ENCODE measurements at regions not wholly inside any gene's neighbourhood (a gene's known extent, or its start where the extent isn't known, plus 50 kb on each side); places are given as distances from the start of the nearest gene placed in this dataset.

DNA sequence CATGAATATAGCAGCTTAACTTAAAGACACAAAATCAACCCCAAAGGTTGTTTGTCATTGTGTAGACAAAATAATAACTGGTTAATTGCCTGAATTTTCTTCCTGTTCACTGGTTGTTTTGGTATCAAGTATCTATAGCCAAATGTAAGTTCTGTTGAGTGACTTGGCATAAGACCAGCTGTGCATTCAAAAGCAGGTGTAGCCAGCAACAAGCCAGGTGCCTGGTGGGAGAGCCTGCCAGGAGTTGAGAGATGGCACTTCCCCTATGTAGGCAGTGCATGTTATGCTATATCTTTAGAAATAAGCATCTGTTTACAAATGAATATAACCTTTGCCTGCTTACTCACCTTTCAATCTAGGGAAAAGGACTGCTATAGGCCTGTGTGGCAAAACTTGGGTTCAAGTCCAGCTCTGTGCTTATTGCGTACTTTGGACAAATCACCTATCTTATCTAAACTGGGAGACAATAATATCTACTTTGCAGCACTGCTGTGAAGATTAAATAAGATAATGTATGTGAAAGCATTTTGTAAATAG lies 84.9 kb upstream of the TBL1XR1 start:
- no peaks in the 10 kb centered on the region for H3K9me3 ChIP-seq (ENCODE audit: control insufficient read depth in 1 of 2, low read length in 2 of 2)
- H3K27me3 ChIP-seq (ENCODE audit: low read depth, low read length) = no peaks in the 10 kb centered on the region
- H3K36me3 ChIP-seq (ENCODE audit: control insufficient read depth in 1 of 2, insufficient read depth in 2 of 2, low read length in 2 of 2) = no peaks in the 10 kb centered on the region
- no peak overlapping the region for H3K27ac ChIP-seq (ENCODE audit: low read length)
- no peak overlapping the region for H3K4me3 ChIP-seq (ENCODE audit: low read depth in 1 of 2, low read length in 2 of 2)
- peaks cover 4 to 6% of the 10 kb centered on the region in 2 donors for H3K4me1 ChIP-seq (ENCODE audit: control insufficient read depth in 1 of 2, insufficient read depth in 2 of 2, low read length in 2 of 2)

DNA sequence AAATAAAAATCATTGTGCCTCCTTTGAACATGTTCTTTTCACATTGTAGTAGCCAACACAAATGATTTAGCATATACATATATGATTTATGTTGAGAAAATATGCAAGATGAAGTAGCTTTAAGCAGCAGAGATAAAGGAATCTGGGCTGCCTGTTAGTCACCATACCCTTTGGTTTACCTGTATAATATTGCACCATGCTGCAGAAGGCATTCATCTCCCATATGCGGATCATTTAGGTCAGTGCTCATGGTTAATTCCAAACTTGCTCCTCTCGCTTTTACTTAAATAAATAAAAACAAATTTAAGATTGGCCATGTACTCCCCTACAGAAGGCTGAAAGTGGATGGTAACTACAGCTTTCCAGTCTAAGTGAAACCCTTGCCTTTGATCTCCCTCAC lies 86.7 kb upstream of the TBL1XR1 start:
- Histone ChIP-seq H3K27me3 (ENCODE audit: low read depth, low read length) (no peaks in the 10 kb centered on the region), H3K4me1 (ENCODE audit: control insufficient read depth in 1 of 2, insufficient read depth in 2 of 2, low read length in 2 of 2) (peaks cover 4 to 6% of the 10 kb centered on the region in 2 donors), H3K9me3 (ENCODE audit: control insufficient read depth in 1 of 2, low read length in 2 of 2) (no peaks in the 10 kb centered on the region), H3K27ac (ENCODE audit: low read length) (no peak overlapping the region), H3K4me3 (ENCODE audit: low read depth in 1 of 2, low read length in 2 of 2) (no peak overlapping the region), H3K36me3 (ENCODE audit: control insufficient read depth in 1 of 2, insufficient read depth in 2 of 2, low read length in 2 of 2) (no peaks in the 10 kb centered on the region)

- Histone ChIP-seq H3K9me3 (ENCODE audit: control insufficient read depth in 1 of 2, low read length in 2 of 2) (no peaks in the 10 kb centered on the region), H3K27me3 (ENCODE audit: low read depth, low read length) (no peaks in the 10 kb centered on the region), H3K27ac (ENCODE audit: low read length) (no peak overlapping the region), H3K4me3 (ENCODE audit: low read depth in 1 of 2, low read length in 2 of 2) (no peak overlapping the region), H3K4me1 (ENCODE audit: control insufficient read depth in 1 of 2, insufficient read depth in 2 of 2, low read length in 2 of 2) (peaks cover 4 to 6% of the 10 kb centered on the region in 2 donors), H3K36me3 (ENCODE audit: control insufficient read depth in 1 of 2, insufficient read depth in 2 of 2, low read length in 2 of 2) (no peaks in the 10 kb centered on the region)
Observed at GRCh38 chr3:177284383-177284881, 87.2 kb upstream of the TBL1XR1 start.

DNA sequence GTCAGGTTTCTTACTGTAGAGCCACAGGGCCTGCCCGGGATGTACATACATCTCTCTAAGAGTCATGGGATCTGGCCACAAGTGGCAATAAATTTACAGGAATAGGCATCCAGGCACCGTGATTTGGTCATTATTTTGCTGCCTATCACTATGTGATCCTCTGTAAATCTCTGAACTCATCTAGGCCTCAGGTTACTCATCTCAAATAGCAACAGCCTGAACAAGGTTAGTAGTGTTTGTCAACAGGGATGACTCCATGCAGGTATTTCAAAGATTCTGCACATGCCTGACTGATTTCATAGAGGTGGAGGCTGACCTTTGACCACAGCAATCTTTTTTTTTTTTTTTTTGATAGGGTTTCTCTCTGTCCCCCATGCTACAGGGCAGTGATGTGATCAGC lies 88.8 kb upstream of the TBL1XR1 start:
- H3K4me3 ChIP-seq (ENCODE audit: low read depth in 1 of 2, low read length in 2 of 2) = no peak overlapping the region
- no peaks in the 10 kb centered on the region for H3K9me3 ChIP-seq (ENCODE audit: control insufficient read depth in 1 of 2, low read length in 2 of 2)
- H3K4me1 ChIP-seq (ENCODE audit: control insufficient read depth in 1 of 2, insufficient read depth in 2 of 2, low read length in 2 of 2) = peaks cover 4 to 6% of the 10 kb centered on the region in 2 donors
- no peaks in the 10 kb centered on the region for H3K27me3 ChIP-seq (ENCODE audit: low read depth, low read length)
- no peaks in the 10 kb centered on the region for H3K36me3 ChIP-seq (ENCODE audit: control insufficient read depth in 1 of 2, insufficient read depth in 2 of 2, low read length in 2 of 2)
- no peak overlapping the region for H3K27ac ChIP-seq (ENCODE audit: low read length)

DNA sequence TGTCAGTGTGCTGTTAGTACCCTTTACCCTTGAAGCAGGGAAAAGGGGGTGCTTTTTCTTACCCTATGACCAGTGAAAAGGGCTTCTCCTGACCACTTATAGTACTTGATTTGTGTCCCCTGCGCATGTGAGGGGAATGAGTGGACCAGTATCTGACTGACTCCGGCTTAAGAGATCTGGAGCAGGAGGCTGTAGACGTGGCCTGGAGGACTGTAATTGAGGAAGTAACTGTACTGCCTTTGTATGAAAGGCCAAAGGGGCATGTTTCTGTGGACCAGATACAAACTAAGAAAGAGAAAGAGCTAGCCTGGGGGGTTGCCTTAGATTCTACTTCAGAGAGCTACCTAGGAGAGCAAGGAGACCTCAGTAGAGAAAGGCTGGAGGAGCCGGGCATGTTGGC lies 89.9 kb upstream of the TBL1XR1 start:
- Histone ChIP-seq H3K27me3 (ENCODE audit: low read depth, low read length) (no peaks in the 10 kb centered on the region), H3K36me3 (ENCODE audit: control insufficient read depth in 1 of 2, insufficient read depth in 2 of 2, low read length in 2 of 2) (no peaks in the 10 kb centered on the region), H3K27ac (ENCODE audit: low read length) (no peak overlapping the region), H3K9me3 (ENCODE audit: control insufficient read depth in 1 of 2, low read length in 2 of 2) (no peaks in the 10 kb centered on the region), H3K4me1 (ENCODE audit: control insufficient read depth in 1 of 2, insufficient read depth in 2 of 2, low read length in 2 of 2) (peaks cover 0 to 4% of the 10 kb centered on the region in 2 donors), H3K4me3 (ENCODE audit: low read depth in 1 of 2, low read length in 2 of 2) (no peak overlapping the region)

GRCh38 chr3:177290633-177291032 lies 93.4 kb upstream of the TBL1XR1 start:
- Histone ChIP-seq H3K27ac (ENCODE audit: low read length) (no peak overlapping the region), H3K27me3 (ENCODE audit: low read depth, low read length) (no peaks in the 10 kb centered on the region), H3K4me3 (ENCODE audit: low read depth in 1 of 2, low read length in 2 of 2) (no peak overlapping the region), H3K9me3 (ENCODE audit: control insufficient read depth in 1 of 2, low read length in 2 of 2) (no peaks in the 10 kb centered on the region), H3K36me3 (ENCODE audit: control insufficient read depth in 1 of 2, insufficient read depth in 2 of 2, low read length in 2 of 2) (no peaks in the 10 kb centered on the region), H3K4me1 (ENCODE audit: control insufficient read depth in 1 of 2, insufficient read depth in 2 of 2, low read length in 2 of 2) (no peaks in the 10 kb centered on the region)

DNA sequence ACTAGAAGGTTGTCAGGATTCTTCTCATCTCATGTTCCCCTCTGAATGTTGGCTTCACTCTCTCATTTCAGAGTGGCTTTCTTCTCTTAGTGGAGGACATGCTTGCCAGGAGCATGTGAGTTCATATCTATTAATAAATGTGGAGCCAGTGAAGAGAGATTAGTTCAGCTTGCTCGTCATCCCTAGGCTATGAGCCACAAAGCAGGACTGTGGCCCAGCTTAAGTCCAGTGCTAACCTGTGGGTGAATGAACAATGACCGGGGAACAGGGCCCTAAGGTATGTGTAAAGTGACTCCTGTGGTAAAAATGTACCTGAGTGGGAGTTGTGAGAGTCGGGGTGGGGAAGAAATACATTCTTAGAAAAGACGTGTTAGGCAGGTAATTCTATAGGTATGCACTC lies 96.9 kb upstream of the TBL1XR1 start:
- H3K36me3 ChIP-seq (ENCODE audit: control insufficient read depth in 1 of 2, insufficient read depth in 2 of 2, low read length in 2 of 2) = no peaks in the 10 kb centered on the region
- no peaks in the 10 kb centered on the region for H3K27me3 ChIP-seq (ENCODE audit: low read depth, low read length)
- H3K4me1 ChIP-seq (ENCODE audit: control insufficient read depth in 1 of 2, insufficient read depth in 2 of 2, low read length in 2 of 2) = no peaks in the 10 kb centered on the region
- H3K27ac ChIP-seq (ENCODE audit: low read length) = peak overlapping the region; percentile 28
- no peak overlapping the region for H3K4me3 ChIP-seq (ENCODE audit: low read depth in 1 of 2, low read length in 2 of 2)
- no peaks in the 10 kb centered on the region for H3K9me3 ChIP-seq (ENCODE audit: control insufficient read depth in 1 of 2, low read length in 2 of 2)

GRCh38 chr3:177295116-177295515 lies 97.8 kb upstream of the TBL1XR1 start:
- H3K9me3 ChIP-seq (ENCODE audit: control insufficient read depth in 1 of 2, low read length in 2 of 2) = no peaks in the 10 kb centered on the region
- no peaks in the 10 kb centered on the region for H3K36me3 ChIP-seq (ENCODE audit: control insufficient read depth in 1 of 2, insufficient read depth in 2 of 2, low read length in 2 of 2)
- no peaks in the 10 kb centered on the region for H3K27me3 ChIP-seq (ENCODE audit: low read depth, low read length)
- no peak overlapping the region for H3K4me3 ChIP-seq (ENCODE audit: low read depth in 1 of 2, low read length in 2 of 2)
- H3K27ac ChIP-seq (ENCODE audit: low read length) = no peak overlapping the region
- no peaks in the 10 kb centered on the region for H3K4me1 ChIP-seq (ENCODE audit: control insufficient read depth in 1 of 2, insufficient read depth in 2 of 2, low read length in 2 of 2)

DNA sequence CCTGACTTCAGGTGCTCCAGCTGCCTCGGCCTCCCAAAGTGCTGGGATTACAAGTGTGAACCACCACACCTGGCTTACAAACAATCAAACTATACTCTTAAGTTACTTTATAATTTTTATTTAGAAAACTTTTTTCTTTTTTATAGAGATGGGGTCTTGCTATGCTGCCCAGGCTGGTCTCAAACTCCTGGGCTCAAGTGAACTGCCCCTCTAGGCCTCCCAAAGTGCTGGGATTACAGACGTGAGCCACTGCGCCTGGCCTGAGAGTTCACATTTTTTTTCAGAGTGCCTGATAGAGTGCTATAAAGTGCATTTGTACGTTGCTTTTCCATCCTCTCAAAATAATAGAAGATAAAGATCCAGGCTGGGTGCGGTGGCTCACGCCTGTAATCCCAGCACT lies 102.0 kb upstream of the TBL1XR1 start:
- Histone ChIP-seq H3K27ac (ENCODE audit: low read length) (peak overlapping the region; percentile 77), H3K36me3 (ENCODE audit: control insufficient read depth in 1 of 2, insufficient read depth in 2 of 2, low read length in 2 of 2) (no peaks in the 10 kb centered on the region), H3K27me3 (ENCODE audit: low read depth, low read length) (no peaks in the 10 kb centered on the region), H3K9me3 (ENCODE audit: control insufficient read depth in 1 of 2, low read length in 2 of 2) (no peaks in the 10 kb centered on the region), H3K4me3 (ENCODE audit: low read depth in 1 of 2, low read length in 2 of 2) (no peak overlapping the region), H3K4me1 (ENCODE audit: control insufficient read depth in 1 of 2, insufficient read depth in 2 of 2, low read length in 2 of 2) (no peaks in the 10 kb centered on the region)

DNA sequence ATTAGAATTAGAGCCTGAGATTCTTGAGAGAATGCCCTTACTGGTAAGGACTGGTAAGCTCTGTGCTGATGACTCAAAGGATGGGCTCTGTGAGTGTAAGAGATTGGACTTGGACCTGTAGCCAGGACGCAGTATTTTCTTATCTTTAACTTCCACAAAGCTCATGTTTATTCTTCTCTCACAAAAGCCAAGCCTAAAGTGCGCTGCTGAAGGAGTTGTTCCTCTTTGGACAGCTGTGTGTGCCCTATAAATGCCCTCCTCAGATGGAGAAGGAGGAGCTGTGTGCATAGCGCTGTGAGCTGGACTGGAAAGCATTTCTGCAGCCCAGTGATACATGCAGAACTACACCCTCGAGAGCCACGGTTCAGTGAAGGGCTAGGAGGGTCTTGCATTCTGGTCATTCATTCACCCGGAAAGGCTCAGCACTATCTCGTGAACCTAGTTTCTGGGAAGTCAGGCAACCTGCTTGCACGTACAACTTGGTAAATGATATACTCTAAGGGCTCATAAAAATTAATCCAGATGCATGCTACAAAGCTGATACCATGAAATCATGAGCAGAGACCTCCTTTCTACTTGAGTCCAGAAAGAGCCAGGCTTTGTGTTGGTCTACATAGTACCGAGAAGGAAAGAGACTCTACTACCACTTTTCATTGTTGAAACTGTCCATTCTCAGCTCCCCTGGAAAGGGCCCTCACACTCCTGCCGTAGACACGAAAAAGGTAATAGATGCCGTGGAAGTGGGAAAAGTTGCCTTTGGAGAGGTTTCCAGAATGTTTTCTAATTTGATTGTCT lies 103.0 kb upstream of the TBL1XR1 start:
- Histone ChIP-seq H3K4me1 (ENCODE audit: control insufficient read depth in 1 of 2, insufficient read depth in 2 of 2, low read length in 2 of 2) (no peaks in the 10 kb centered on the region), H3K4me3 (ENCODE audit: low read depth in 1 of 2, low read length in 2 of 2) (peak overlapping the region in 1 of 2 donors; percentile 13), H3K9me3 (ENCODE audit: control insufficient read depth in 1 of 2, low read length in 2 of 2) (no peaks in the 10 kb centered on the region), H3K27ac (ENCODE audit: low read length) (peak overlapping the region; percentile 77), H3K36me3 (ENCODE audit: control insufficient read depth in 1 of 2, insufficient read depth in 2 of 2, low read length in 2 of 2) (no peaks in the 10 kb centered on the region), H3K27me3 (ENCODE audit: low read depth, low read length) (no peaks in the 10 kb centered on the region)

DNA sequence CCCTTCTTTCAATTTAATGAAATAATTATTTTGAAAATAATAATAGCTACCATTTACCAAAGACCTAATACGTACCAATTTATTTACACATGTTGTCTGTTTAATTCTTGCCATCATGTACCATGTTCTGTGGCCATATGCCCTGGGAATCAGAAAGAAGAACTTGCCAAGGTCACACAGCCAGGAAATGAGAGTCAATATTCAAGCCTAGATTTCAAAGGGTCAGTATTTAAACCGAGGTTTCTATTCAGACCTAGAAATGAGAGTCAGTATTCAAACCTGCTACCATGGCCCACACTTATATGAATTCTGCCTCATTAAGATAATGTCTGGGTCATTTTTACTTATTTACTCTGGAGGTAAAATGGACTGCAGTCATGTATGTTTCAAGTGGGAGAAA lies 103.6 kb upstream of the TBL1XR1 start:
- Histone ChIP-seq H3K36me3 (ENCODE audit: control insufficient read depth in 1 of 2, insufficient read depth in 2 of 2, low read length in 2 of 2) (no peaks in the 10 kb centered on the region), H3K4me3 (ENCODE audit: low read depth in 1 of 2, low read length in 2 of 2) (peak overlapping the region in 1 of 2 donors; percentile 13), H3K27me3 (ENCODE audit: low read depth, low read length) (no peaks in the 10 kb centered on the region), H3K4me1 (ENCODE audit: control insufficient read depth in 1 of 2, insufficient read depth in 2 of 2, low read length in 2 of 2) (no peaks in the 10 kb centered on the region), H3K9me3 (ENCODE audit: control insufficient read depth in 1 of 2, low read length in 2 of 2) (no peaks in the 10 kb centered on the region), H3K27ac (ENCODE audit: low read length) (peak overlapping the region; percentile 77)

All from muscle layer of duodenum (tissue), 2 donors.